ENCODE measurements at regions not wholly inside any gene's neighbourhood (a gene's known extent, or its start where the extent isn't known, plus 50 kb on each side); places are given as distances from the start of the nearest gene placed in this dataset.

GRCh38 chr16:55265926-55266325, 58.1 kb upstream of the IRX6 start:
- no peak for DNase-seq (ENCODE audit: low spot score)

GRCh38 chr16:55271945-55272513, 52.0 kb upstream of the IRX6 start:
- no peak for DNase-seq (ENCODE audit: low spot score)

- DNase-seq (ENCODE audit: low spot score): no peak
These were observed 51.3 kb upstream of the IRX6 start for GRCh38 chr16:55272744-55273143.

- DNase-seq (ENCODE audit: low spot score): no peak
These were observed 50.6 kb upstream of the IRX6 start for GRCh38 chr16:55273356-55273755.

GRCh38 chr16:55273959-55274358, 50.0 kb upstream of the IRX6 start:
- DNase-seq (ENCODE audit: low spot score): no peak
